GM12864 (cell line): ENCODE measurements at regions not wholly inside any gene's neighbourhood (a gene's known extent, or its start where the extent isn't known, plus 50 kb on each side); places are given as distances from the start of the nearest gene placed in this dataset.

Source experiments
- DNase-seq: peaks from one replicate; pipeline ENCODE4 v3.0.0-alpha.2; 2011; ENCODE audit warnings: low read depth
- H3K4me3 ChIP-seq: 2 replicates; pipeline ENCODE4 v1.5.1; 2011; ENCODE audit warnings: mild to moderate bottlenecking, low read depth, low read length, control low read depth
- CTCF ChIP-seq: IDR thresholded peaks from 2 replicates; pipeline ENCODE4 v1.5.1; 2011; ENCODE audit warnings: low read depth, mild to moderate bottlenecking, moderate library complexity, low read length, control low read depth, inconsistent platforms; ENCODE audit errors: missing control alignments

GRCh38 chr4:157600583-157600982 is 380.1 kb downstream of the GRIA2 start:
- TF ChIP-seq CTCF = no peak
- H3K4me3 ChIP-seq = no peak overlapping the region
- no peak for DNase-seq

DNA sequence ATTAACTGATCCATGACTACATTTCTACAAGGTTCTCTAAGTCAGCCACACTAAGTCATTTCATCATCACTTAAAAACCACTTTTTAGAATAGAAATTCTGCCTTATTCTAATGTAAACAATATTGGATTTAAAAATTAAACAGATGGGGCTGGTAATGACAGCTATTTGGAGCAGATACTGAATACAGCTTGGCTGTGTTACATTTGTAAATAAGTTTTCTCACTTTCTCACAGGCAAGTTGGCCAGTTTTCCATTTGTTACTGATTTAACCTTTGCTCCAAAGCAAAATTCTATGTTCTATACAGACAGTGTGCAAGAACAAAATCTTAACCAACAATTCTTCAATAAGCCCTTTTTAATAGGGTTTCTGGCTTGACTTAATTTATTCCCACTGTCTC is 370.7 kb downstream of the GRIA2 start:
- no peak for TF ChIP-seq CTCF
- no peak overlapping the region for H3K4me3 ChIP-seq
- DNase-seq = no peak

DNA sequence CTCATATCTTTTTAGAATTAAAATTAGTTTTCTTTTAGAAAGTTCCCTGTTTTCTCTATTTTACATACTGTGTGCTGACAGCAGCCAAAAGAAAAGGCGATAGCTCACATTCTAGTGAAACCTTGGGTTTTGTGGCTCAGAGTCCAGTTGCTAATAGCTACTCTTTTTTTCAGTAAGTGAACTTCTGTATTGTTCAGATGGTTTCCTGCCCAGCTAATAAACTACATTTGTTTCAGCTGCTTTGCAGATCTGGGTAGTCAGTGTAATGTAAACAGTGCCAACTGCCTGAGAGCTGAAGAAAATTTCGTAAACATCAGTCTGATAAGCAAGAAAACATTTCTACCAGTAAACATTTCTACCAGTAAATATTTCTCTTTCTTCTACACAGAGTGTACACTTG is 370.2 kb downstream of the GRIA2 start:
- H3K4me3 ChIP-seq = no peak overlapping the region
- no peak for DNase-seq
- no peak for TF ChIP-seq CTCF

GRCh38 chr4:157587681-157588423 is 367.3 kb downstream of the GRIA2 start:
- DNase-seq = no peak
- no peak overlapping the region for H3K4me3 ChIP-seq
- no peak for TF ChIP-seq CTCF

GRCh38 chr4:157582141-157582540 is 361.6 kb downstream of the GRIA2 start:
- no peak for DNase-seq
- no peak overlapping the region for H3K4me3 ChIP-seq
- no peak for TF ChIP-seq CTCF

DNA sequence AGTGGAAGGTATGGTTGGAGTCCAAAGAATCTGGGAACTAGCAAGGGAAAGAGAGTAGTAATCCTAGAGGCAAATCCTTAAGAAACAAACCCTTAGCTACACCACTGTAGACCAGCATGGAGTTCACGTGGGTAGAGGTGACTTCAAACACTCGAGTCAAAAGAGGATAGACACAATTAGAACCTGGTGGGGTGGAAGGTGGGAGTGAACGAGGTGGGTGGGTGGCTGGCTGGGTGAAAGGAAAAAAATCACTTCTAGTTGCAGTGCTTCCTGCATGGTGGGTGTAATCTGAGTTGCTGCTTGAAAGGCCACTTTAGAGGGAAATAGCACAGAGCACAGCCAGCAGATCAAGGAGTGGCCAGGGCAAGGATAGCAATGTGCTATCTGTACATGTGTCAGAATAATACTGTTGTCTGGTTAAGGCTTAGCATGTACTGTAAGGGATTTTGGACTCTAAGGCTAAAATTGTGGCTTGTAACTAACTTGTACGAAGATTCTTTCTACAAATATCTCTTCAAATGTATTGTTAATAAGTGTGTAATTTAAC is 356.2 kb downstream of the GRIA2 start:
- TF ChIP-seq CTCF = no peak
- H3K4me3 ChIP-seq = no peak overlapping the region
- DNase-seq = no peak

DNA sequence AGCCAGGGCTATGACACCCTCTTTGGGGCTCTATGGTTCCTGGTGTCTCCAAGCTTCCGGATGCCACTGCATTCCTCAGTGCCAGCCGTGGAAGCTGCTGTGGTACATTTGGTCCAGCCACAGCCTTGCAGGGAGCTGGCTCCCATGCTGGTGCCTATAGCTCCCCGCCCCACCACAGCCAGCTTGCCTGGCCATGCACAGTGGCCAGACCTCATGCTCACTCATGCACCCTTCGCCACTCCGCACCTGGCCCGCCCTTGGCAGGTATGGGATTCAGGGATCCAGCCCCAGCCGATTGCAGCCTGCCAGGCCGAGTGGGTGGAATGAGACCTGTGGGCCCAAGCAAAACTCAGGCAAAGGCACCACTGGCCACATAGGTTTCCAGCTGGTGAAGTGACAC is 354.8 kb downstream of the GRIA2 start:
- no peak for TF ChIP-seq CTCF

More for the DNA sequence above, 354.8 kb downstream of the GRIA2 start:
- DNase-seq = no peak
- H3K4me3 ChIP-seq = no peak overlapping the region
